IMR-90 (cell line): ENCODE measurements at regions not wholly inside any gene's neighbourhood (a gene's known extent, or its start where the extent isn't known, plus 50 kb on each side); places are given as distances from the start of the nearest gene placed in this dataset.
A peak's percentile ranks its signal among the peaks of the same experiment; 100 is the strongest.

Source experiments
- ATAC-seq: fragments of 200-7000 bp; cut with Tn5 transposase; 2 replicates; pipeline ENCODE4 v1.9.1; 2020; ENCODE audit warnings: low read depth, mild to moderate bottlenecking, moderate library complexity
- BruUV-seq: library from RNA; stranded (reverse); fragments of 400-500 nt; replicated peaks from 2 replicates; lab custom pipeline; 2021; lab: Mats Ljungman, UMichigan
- CTCF ChIA-PET: fragments of 300-600 bp; formaldehyde crosslinking; extraction: SDS; loops from one replicate; lab custom pipeline; 2021; ENCODE audit warnings: antibody characterized with exemption; lab: Yijun Ruan, JAX
- POLR2A ChIA-PET: fragments of 300-600 bp; sonication (Branson Sonifier 250); formaldehyde crosslinking; loops from one replicate; lab custom pipeline; 2022; ENCODE audit warnings: antibody characterized with exemption; ENCODE audit not compliant: unreplicated experiment; lab: Charles Lee
- DNase-seq: peaks from one replicate; pipeline ENCODE4 v3.0.0; 2013
- H2AFZ ChIP-seq: replicated peaks from 2 replicates; pipeline ENCODE3; 2013; ENCODE audit warnings: low read length, mild to moderate bottlenecking; ENCODE audit not compliant: poor library complexity
- H2AK5ac ChIP-seq: 2 replicates; pipeline ENCODE4 v1.6.1; 2013; ENCODE audit warnings: low read depth, low read length, inconsistent platforms
- H2AK9ac ChIP-seq: replicated peaks from 2 replicates; pipeline ENCODE3; 2013; ENCODE audit warnings: mild to moderate bottlenecking, low read depth, low read length, moderate library complexity; ENCODE audit not compliant: poor library complexity
- H2BK120ac ChIP-seq: 2 replicates; pipeline ENCODE4 v1.6.1; 2013; ENCODE audit warnings: low read depth, low read length, inconsistent platforms
- H2BK15ac ChIP-seq: 3 replicates; pipeline ENCODE4 v1.6.1; 2013; ENCODE audit warnings: low read depth, low read length, inconsistent platforms
- H2BK20ac ChIP-seq: 2 replicates; pipeline ENCODE4 v1.6.1; 2013; ENCODE audit warnings: low read depth, mild to moderate bottlenecking, inconsistent platforms, low read length, moderate library complexity
- H2BK5ac ChIP-seq: 2 replicates; pipeline ENCODE4 v1.6.1; 2013; ENCODE audit warnings: mild to moderate bottlenecking, low read depth, low read length, inconsistent platforms; ENCODE audit not compliant: poor library complexity, severe bottlenecking
- H3K14ac ChIP-seq: replicated peaks from 2 replicates; pipeline ENCODE4 v1.6.1; 2013; ENCODE audit warnings: low read depth, low read length, inconsistent platforms
- H3K18ac ChIP-seq: 2 replicates; pipeline ENCODE4 v1.6.1; 2013; ENCODE audit warnings: low read depth, low read length, control low read depth
- H3K23ac ChIP-seq: 2 replicates; pipeline ENCODE4 v1.6.1; 2013; ENCODE audit warnings: low read depth, low read length, inconsistent platforms
- H3K27ac ChIP-seq: 2 replicates; pipeline ENCODE4 v1.5.1; 2013; ENCODE audit warnings: mild to moderate bottlenecking, control low read depth, low read length; ENCODE audit not compliant: insufficient read depth
- H3K27me3 ChIP-seq: 2 replicates; pipeline ENCODE4 v1.6.1; 2013; ENCODE audit warnings: low read length; ENCODE audit not compliant: control insufficient read depth, insufficient read depth
- H3K36me3 ChIP-seq: 2 replicates; pipeline ENCODE4 v1.6.1; 2013; ENCODE audit warnings: low read length, mixed read lengths; ENCODE audit not compliant: control insufficient read depth, insufficient read depth
- H3K4ac ChIP-seq: 2 replicates; pipeline ENCODE4 v1.6.1; 2013; ENCODE audit warnings: low read depth, low read length, inconsistent platforms
- H3K4me1 ChIP-seq: 2 replicates; pipeline ENCODE4 v1.6.1; 2013; ENCODE audit warnings: low read length, mixed read lengths; ENCODE audit not compliant: control insufficient read depth, insufficient read depth
- H3K4me2 ChIP-seq: 2 replicates; pipeline ENCODE4 v1.6.1; 2013; ENCODE audit warnings: low read depth, mild to moderate bottlenecking, control low read depth, low read length, moderate library complexity
- H3K4me3 ChIP-seq: 2 replicates; pipeline ENCODE4 v1.5.1; 2013; ENCODE audit warnings: low read depth, mild to moderate bottlenecking, control low read depth, low read length, moderate library complexity; ENCODE audit not compliant: insufficient read depth
- H3K56ac ChIP-seq: 2 replicates; pipeline ENCODE4 v1.6.1; 2013; ENCODE audit warnings: low read length, inconsistent platforms; ENCODE audit not compliant: insufficient read depth; ENCODE audit errors: extremely low read depth
- H3K79me1 ChIP-seq, 2 experiments: 2 replicates each; pipeline ENCODE4 v1.6.1; 2013; ENCODE audit warnings: low read length in 2 of 2, inconsistent platforms in 1 of 2, low read depth in 1 of 2
- H3K9ac ChIP-seq: 2 replicates; pipeline ENCODE4 v1.6.1; 2013; ENCODE audit warnings: low read depth, low read length, control low read depth
- H3K9me1 ChIP-seq: 2 replicates; pipeline ENCODE4 v1.6.1; 2013; ENCODE audit warnings: low read length, inconsistent platforms; ENCODE audit not compliant: insufficient read depth
- H3K9me3 ChIP-seq: 2 replicates; pipeline ENCODE4 v1.6.1; 2013; ENCODE audit warnings: low read length; ENCODE audit not compliant: control insufficient read depth, insufficient read depth
- H4K20me1 ChIP-seq: 2 replicates; pipeline ENCODE4 v1.6.1; 2013; ENCODE audit warnings: low read length, inconsistent platforms; ENCODE audit not compliant: insufficient read depth
- H4K5ac ChIP-seq: 2 replicates; pipeline ENCODE4 v1.6.1; 2013; ENCODE audit warnings: mild to moderate bottlenecking, low read depth, low read length, control low read depth
- H4K8ac ChIP-seq, 2 experiments: 2 replicates each; pipeline ENCODE4 v1.6.1; 2013; ENCODE audit warnings: low read depth in 2 of 2, low read length in 2 of 2, control low read depth in 1 of 2, inconsistent platforms in 1 of 2
- H4K91ac ChIP-seq: 2 replicates; pipeline ENCODE4 v1.6.1; 2013; ENCODE audit warnings: low read depth, low read length, inconsistent platforms; ENCODE audit not compliant: insufficient read depth
- CEBPB ChIP-seq: IDR thresholded peaks from 2 replicates; pipeline ENCODE4 v1.6.1; 2012; ENCODE audit warnings: low read depth, low read length, improper control_type of control experiment
- CHD1 ChIP-seq: IDR thresholded peaks from 2 replicates; pipeline ENCODE4 v1.6.1; 2012; ENCODE audit warnings: low read depth, low read length, improper control_type of control experiment
- MXI1 ChIP-seq: IDR thresholded peaks from 2 replicates; pipeline ENCODE4 v1.6.1; 2012; ENCODE audit warnings: low read depth, mild to moderate bottlenecking, low read length, moderate library complexity, borderline replicate concordance
- WGBS, 2 experiments: methylation state at CpG; one replicate each; pipeline versions ENCODE4 v1.1.5 to v1.1.7; 2013; ENCODE audit warnings: missing lambda C conversion rate in 2 of 2; ENCODE audit not compliant: insufficient read length in 1 of 2; ENCODE audit errors: extremely low coverage in 2 of 2; 5-methylcytosine and 5-hydroxymethylcytosine counted together
- dilution Hi-C: fragments of 300-500 bp; cut with HindIII; formaldehyde crosslinking; loops from one replicate; pipeline ENCODE4 v1.14.3; 2018; ENCODE audit warnings: low sequenced_read_pairs; ENCODE audit not compliant: unreplicated experiment
- in situ Hi-C: fragments of 300-500 bp; cut with MboI; formaldehyde crosslinking; loops from 3 replicates; pipeline ENCODE4 v1.14.3; 2019; ENCODE audit warnings: low sequenced_read_pairs, inconsistent platforms, mixed read lengths
- intact Hi-C: fragments of 100-400 bp; cut with micrococcal nuclease; formaldehyde crosslinking; loops from 2 replicates; pipeline ENCODE4 v1.10.0; 2022

- no peak overlapping the region for H3K4ac ChIP-seq
- H3K23ac ChIP-seq: no peak overlapping the region
- no peaks in the 10 kb centered on the region for H3K27me3 ChIP-seq
- H2AK5ac ChIP-seq: no peak overlapping the region
- H4K20me1 ChIP-seq: no peaks in the 10 kb centered on the region
- no peak for DNase-seq
- H3K9ac ChIP-seq: no peak overlapping the region
- H2AFZ ChIP-seq: no peak overlapping the region
- in situ Hi-C loops: no loop called here
- H2BK5ac ChIP-seq: no peak overlapping the region
- H4K5ac ChIP-seq: no peak overlapping the region
- H3K4me2 ChIP-seq: no peak overlapping the region
- no peak overlapping the region for H2BK120ac ChIP-seq
- H4K91ac ChIP-seq: no peak overlapping the region
- H3K14ac ChIP-seq: no peak overlapping the region
- no peak overlapping the region for H3K56ac ChIP-seq
- BruUV-seq: no TSS peak
- H3K18ac ChIP-seq: no peak overlapping the region
- no peak overlapping the region for H3K27ac ChIP-seq
- intact Hi-C loops: no loop called here
- H2AK9ac ChIP-seq: no peak overlapping the region
- CTCF ChIA-PET: no interaction called here
- TF ChIP-seq CEBPB (peak; percentile 48), CHD1 (no peak), MXI1 (no peak)
- no peaks in the 10 kb centered on the region for H3K36me3 ChIP-seq
- H3K9me1 ChIP-seq: no peaks in the 10 kb centered on the region
- POLR2A ChIA-PET: no interaction called here
- H2BK20ac ChIP-seq: no peak overlapping the region
- H2BK15ac ChIP-seq: no peak overlapping the region
- no peaks in the 10 kb centered on the region for H3K9me3 ChIP-seq
- H3K79me1 ChIP-seq: no peaks in the 10 kb centered on the region
- H3K4me1 ChIP-seq: no peaks in the 10 kb centered on the region
- H3K4me3 ChIP-seq: no peak overlapping the region
- ATAC-seq: no peak
- WGBS, 2 experiments: no CpG with 5 or more reads among the region's 2 CpGs
- dilution Hi-C loops: no loop called here
- no peak overlapping the region for H4K8ac ChIP-seq
These were observed 638.9 kb downstream of the SMARCA1 start for GRCh38 chrX:128884430-128884829.
